Astrocyte of the cerebellum (primary cell): ENCODE measurements at regions not wholly inside any gene's neighbourhood (a gene's known extent, or its start where the extent isn't known, plus 50 kb on each side); places are given as distances from the start of the nearest gene placed in this dataset.

Experiments used
- DNase-seq: peaks from one replicate; pipeline ENCODE4 v3.0.0-alpha.2; 2011; ENCODE audit warnings: low read depth
- H3K4me3 ChIP-seq: 2 replicates; pipeline ENCODE4 v1.5.1; 2011; ENCODE audit warnings: mild to moderate bottlenecking, low read depth, low read length, moderate library complexity
- CTCF ChIP-seq: IDR thresholded peaks from 2 replicates; pipeline ENCODE4 v1.5.1; 2012; ENCODE audit warnings: low read length, low read depth, moderate library complexity, mild to moderate bottlenecking; ENCODE audit errors: missing control alignments
- in situ Hi-C: cut with HindIII; loops from 2 replicates; pipeline ENCODE4 v1.10.0; 2017; ENCODE audit warnings: low sequenced_read_pairs

GRCh38 chrX:40248822-40249221, 151.1 kb upstream of the BCOR start:
- no peak for TF ChIP-seq CTCF
- in situ Hi-C loops, result no loop called here
- H3K4me3 ChIP-seq, result no peak overlapping the region
- DNase-seq, result no peak

GRCh38 chrX:40247848-40248622, 150.3 kb upstream of the BCOR start:
- in situ Hi-C loops, result no loop called here
- no peak for DNase-seq
- no peak overlapping the region for H3K4me3 ChIP-seq
- no peak for TF ChIP-seq CTCF

GRCh38 chrX:40247382-40247781, 149.6 kb upstream of the BCOR start:
- TF ChIP-seq CTCF, result no peak
- no peak for DNase-seq
- H3K4me3 ChIP-seq, result no peak overlapping the region
- in situ Hi-C loops, result no loop called here

- no peak for TF ChIP-seq CTCF
- no peak for DNase-seq
- in situ Hi-C loops, result no loop called here
- no peak overlapping the region for H3K4me3 ChIP-seq
Observed at GRCh38 chrX:40245488-40246071, 147.8 kb upstream of the BCOR start.

- DNase-seq, result no peak
Observed at GRCh38 chrX:40244980-40245379, 147.2 kb upstream of the BCOR start.

More at GRCh38 chrX:40244980-40245379, 147.2 kb upstream of the BCOR start:
- no peak overlapping the region for H3K4me3 ChIP-seq
- in situ Hi-C loops, result no loop called here
- TF ChIP-seq CTCF, result no peak
